ENCODE measurements at regions not wholly inside any gene's neighbourhood (a gene's known extent, or its start where the extent isn't known, plus 50 kb on each side); places are given as distances from the start of the nearest gene placed in this dataset.

DNA sequence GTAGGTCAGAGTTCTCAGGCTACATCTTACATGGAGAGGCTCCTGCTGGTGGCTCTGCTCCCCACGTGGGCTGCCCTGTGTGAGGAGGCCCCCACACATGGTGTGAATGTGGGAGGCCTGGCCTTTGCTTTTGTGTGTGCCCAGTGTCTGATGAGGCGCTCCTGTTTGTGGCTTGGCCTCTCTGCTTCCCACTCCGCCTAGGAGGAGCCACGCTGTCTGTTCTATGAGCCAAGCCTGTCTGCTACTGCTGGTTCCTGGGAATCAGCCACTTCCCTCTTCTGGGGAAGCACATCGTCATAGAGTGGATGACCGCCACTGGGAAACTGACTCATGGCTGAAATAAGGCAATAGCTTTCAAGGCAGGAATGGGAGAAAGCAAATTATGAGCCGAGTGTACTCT is 87.1 kb downstream of the CYP26A1 start:
- TF ChIP-seq POLR2A (IDR thresholded peaks at IDR 0.05) = no peak
- TF ChIP-seq, protein P1, sequence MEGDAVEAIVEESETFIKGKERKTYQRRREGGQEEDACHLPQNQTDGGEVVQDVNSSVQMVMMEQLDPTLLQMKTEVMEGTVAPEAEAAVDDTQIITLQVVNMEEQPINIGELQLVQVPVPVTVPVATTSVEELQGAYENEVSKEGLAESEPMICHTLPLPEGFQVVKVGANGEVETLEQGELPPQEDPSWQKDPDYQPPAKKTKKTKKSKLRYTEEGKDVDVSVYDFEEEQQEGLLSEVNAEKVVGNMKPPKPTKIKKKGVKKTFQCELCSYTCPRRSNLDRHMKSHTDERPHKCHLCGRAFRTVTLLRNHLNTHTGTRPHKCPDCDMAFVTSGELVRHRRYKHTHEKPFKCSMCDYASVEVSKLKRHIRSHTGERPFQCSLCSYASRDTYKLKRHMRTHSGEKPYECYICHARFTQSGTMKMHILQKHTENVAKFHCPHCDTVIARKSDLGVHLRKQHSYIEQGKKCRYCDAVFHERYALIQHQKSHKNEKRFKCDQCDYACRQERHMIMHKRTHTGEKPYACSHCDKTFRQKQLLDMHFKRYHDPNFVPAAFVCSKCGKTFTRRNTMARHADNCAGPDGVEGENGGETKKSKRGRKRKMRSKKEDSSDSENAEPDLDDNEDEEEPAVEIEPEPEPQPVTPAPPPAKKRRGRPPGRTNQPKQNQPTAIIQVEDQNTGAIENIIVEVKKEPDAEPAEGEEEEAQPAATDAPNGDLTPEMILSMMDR (IDR thresholded peaks at IDR 0.05) = no peak

Data from body of pancreas (tissue), 4 donors.